Breast epithelium (tissue), 4 donors: ENCODE measurements at regions not wholly inside any gene's neighbourhood (a gene's known extent, or its start where the extent isn't known, plus 50 kb on each side); places are given as distances from the start of the nearest gene placed in this dataset.

Experiments used
- DNase-seq, 2 donors: peaks; one replicate each; pipeline ENCODE4 v3.0.0-alpha.2; 2019; ENCODE audit warnings: low spot score in 2 of 2
- H3K27ac ChIP-seq, 2 donors: fragments of 200-600 bp; sonication (generic) in 1 of 2; one replicate each; pipeline ENCODE4 v1.5.1; 2016 to 2019; ENCODE audit warnings: mild to moderate bottlenecking in 1 of 2
- H3K27me3 ChIP-seq, 2 donors: fragments of 200-600 bp; sonication (generic) in 1 of 2; one replicate each; pipeline versions ENCODE4 v1.5.1 to v1.6.0; 2017 to 2019; ENCODE audit warnings: control low read depth in 1 of 2, mild to moderate bottlenecking in 1 of 2
- H3K36me3 ChIP-seq: fragments of 200-600 bp; one replicate; pipeline ENCODE4 v1.5.1; 2019
- H3K4me1 ChIP-seq, 2 donors: fragments of 200-600 bp; sonication (generic); one replicate each; pipeline ENCODE4 v1.5.1; 2016 to 2019; ENCODE audit warnings: control low read depth in 1 of 2
- H3K4me3 ChIP-seq, 3 donors: fragments of 200-600 bp; sonication (generic); 1 replicate in 2 of 3; 2 replicates in 1 of 3; pipeline ENCODE4 v1.5.1; 2016 to 2019; ENCODE audit warnings: mild to moderate bottlenecking in 3 of 3, moderate library complexity in 2 of 3
- H3K9me3 ChIP-seq, 2 donors: fragments of 200-600 bp; sonication (generic) in 1 of 2; one replicate each; pipeline ENCODE4 v1.5.1; 2016 to 2019; ENCODE audit warnings: control low read depth in 1 of 2
- POLR2A ChIP-seq: fragments of 450-650 bp; IDR thresholded peaks from one replicate; pipeline ENCODE4 v1.6.1; 2016; ENCODE audit warnings: antibody characterized with exemption, mild to moderate bottlenecking, moderate library complexity
- POLR2AphosphoS5 ChIP-seq, 3 donors: sonication (generic); formaldehyde crosslinking; IDR thresholded peaks; one replicate each; pipeline ENCODE4 v1.6.1; 2017; ENCODE audit warnings: antibody characterized with exemption in 3 of 3
- intact Hi-C: fragments of 100-400 bp; cut with DNase I; formaldehyde crosslinking; loops from one replicate; pipeline ENCODE4 v1.15.1; 2023; ENCODE audit warnings: low total_unique reads
- TF ChIP-seq, protein P1 (sequence below), 3 donors: fragments of 450-650 bp; IDR thresholded peaks; one replicate each; pipeline ENCODE4 v1.5.1; 2016 to 2017; ENCODE audit warnings: antibody characterized with exemption in 3 of 3, mild to moderate bottlenecking in 3 of 3, moderate library complexity in 3 of 3

DNA sequence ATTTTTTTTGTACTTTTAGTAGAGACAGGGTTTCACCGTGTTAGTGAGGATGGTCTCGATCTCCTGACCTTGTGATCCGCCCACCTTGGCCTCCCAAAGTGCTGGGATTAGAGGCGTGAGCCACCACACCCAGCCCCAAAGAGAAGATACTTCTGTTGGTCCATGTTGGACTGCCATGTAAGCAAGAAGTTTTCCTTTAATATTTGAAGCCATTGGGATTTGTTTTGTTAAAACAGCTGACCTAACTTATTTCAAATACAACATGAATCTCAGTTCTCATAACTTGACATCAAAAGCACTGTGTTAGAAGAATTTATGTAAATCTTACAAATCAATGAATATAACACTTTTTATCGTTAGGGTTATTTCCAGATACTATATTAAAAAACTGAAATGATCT, 302.4 kb downstream of the SDHAF3 start:
- H3K27ac ChIP-seq, result no peak overlapping the region
- TF ChIP-seq POLR2A, result no peak
- TF ChIP-seq, protein P1, sequence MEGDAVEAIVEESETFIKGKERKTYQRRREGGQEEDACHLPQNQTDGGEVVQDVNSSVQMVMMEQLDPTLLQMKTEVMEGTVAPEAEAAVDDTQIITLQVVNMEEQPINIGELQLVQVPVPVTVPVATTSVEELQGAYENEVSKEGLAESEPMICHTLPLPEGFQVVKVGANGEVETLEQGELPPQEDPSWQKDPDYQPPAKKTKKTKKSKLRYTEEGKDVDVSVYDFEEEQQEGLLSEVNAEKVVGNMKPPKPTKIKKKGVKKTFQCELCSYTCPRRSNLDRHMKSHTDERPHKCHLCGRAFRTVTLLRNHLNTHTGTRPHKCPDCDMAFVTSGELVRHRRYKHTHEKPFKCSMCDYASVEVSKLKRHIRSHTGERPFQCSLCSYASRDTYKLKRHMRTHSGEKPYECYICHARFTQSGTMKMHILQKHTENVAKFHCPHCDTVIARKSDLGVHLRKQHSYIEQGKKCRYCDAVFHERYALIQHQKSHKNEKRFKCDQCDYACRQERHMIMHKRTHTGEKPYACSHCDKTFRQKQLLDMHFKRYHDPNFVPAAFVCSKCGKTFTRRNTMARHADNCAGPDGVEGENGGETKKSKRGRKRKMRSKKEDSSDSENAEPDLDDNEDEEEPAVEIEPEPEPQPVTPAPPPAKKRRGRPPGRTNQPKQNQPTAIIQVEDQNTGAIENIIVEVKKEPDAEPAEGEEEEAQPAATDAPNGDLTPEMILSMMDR (IDR thresholded peaks at IDR 0.05), result no peak
- no peak for TF ChIP-seq POLR2AphosphoS5 (IDR thresholded peaks at IDR 0.05)
- H3K4me1 ChIP-seq, result no peaks in the 10 kb centered on the region
- H3K27me3 ChIP-seq, result no peaks in the 10 kb centered on the region
- no peak for DNase-seq
- no peak overlapping the region for H3K4me3 ChIP-seq
- no peaks in the 10 kb centered on the region for H3K36me3 ChIP-seq
- intact Hi-C loops, result no loop called here
- H3K9me3 ChIP-seq, result no peaks in the 10 kb centered on the region

DNA sequence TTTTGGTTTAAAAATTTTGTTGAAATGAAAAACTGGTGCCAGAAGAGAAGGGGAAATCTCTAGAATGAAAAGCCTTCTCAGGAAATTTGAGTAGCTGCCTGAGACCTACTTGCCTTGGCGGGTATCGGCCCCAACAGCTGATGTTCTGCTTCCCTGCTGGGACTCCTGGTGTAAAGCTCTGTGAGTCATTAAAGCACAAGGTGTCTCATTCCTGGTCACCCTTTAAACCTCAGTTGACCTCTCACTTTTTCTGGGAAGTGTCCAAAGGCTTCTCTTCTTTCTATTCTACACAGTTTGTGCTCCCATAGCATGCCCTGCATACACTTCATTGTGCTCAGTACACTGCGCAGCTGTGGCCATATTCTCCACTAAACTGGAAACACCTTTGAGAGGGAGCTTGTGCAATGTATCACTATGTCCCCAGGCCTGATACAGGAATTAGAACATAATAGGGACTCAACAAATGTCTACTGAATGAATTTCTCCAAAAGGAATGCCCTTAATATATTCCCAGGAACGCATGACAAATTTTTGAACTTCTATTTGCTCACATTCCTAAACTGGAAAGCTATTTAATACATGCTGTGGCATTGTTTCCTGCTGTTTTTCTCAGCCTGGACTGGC, 303.9 kb downstream of the SDHAF3 start:
- H3K4me1 ChIP-seq, result no peaks in the 10 kb centered on the region
- no peak for DNase-seq
- H3K4me3 ChIP-seq, result no peak overlapping the region
- no peaks in the 10 kb centered on the region for H3K9me3 ChIP-seq
- TF ChIP-seq POLR2AphosphoS5 (IDR thresholded peaks at IDR 0.05), result no peak
- no peak for TF ChIP-seq POLR2A
- TF ChIP-seq, protein P1 (IDR thresholded peaks at IDR 0.05), result no peak
- H3K27ac ChIP-seq, result no peak overlapping the region
- no peaks in the 10 kb centered on the region for H3K36me3 ChIP-seq
- intact Hi-C loops, result no loop called here
- H3K27me3 ChIP-seq, result no peaks in the 10 kb centered on the region

DNA sequence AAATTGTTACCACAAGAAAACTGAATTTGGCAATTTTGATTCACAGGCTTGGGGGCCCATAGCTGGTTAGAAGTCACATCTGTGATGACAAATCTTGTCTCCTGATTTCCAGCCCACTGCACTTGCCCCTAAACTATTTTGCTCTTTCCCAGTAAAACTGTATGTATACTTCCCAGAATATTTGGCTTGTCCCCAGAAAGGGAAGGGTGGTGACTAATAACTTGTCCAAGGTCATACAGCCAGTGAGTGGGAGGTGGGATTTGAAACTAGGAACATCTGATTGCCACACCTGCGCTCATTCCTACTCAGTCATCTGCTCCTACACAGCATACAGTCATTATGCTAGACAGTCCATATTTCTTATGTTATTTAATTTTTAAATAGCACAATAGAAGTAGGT, 304.5 kb downstream of the SDHAF3 start:
- TF ChIP-seq POLR2A, result no peak
- no peak for TF ChIP-seq POLR2AphosphoS5 (IDR thresholded peaks at IDR 0.05)
- TF ChIP-seq, protein P1 (IDR thresholded peaks at IDR 0.05), result no peak
- H3K9me3 ChIP-seq, result no peaks in the 10 kb centered on the region
- no peak overlapping the region for H3K4me3 ChIP-seq
- no peaks in the 10 kb centered on the region for H3K27me3 ChIP-seq
- no peak overlapping the region for H3K27ac ChIP-seq
- no peak for DNase-seq
- no peaks in the 10 kb centered on the region for H3K4me1 ChIP-seq
- H3K36me3 ChIP-seq, result no peaks in the 10 kb centered on the region
- intact Hi-C loops, result no loop called here

DNA sequence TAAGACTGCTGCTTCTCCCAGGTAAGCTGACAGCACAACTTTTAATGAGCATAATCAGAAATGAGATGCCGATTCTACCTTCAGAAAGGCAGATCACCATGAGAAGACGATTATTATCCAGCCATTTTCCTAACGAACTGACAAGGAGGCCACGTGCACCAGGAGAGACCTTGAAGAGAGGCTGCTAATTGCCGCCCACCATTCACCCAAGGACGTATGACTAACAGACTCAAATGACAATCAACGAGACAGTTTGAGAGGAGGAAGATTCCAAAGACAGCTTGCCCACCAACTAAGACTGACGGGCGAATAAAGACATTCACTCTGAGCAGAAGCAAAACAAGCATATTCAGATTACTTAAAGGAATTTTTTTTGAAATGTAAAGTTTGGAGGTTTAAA, 301.9 kb upstream of the TAC1 start:
- no peak overlapping the region for H3K4me3 ChIP-seq
- H3K27me3 ChIP-seq, result no peaks in the 10 kb centered on the region
- TF ChIP-seq POLR2AphosphoS5 (IDR thresholded peaks at IDR 0.05) (no peak), POLR2A (no peak)
- TF ChIP-seq, protein P1 (IDR thresholded peaks at IDR 0.05), result no peak

DNA sequence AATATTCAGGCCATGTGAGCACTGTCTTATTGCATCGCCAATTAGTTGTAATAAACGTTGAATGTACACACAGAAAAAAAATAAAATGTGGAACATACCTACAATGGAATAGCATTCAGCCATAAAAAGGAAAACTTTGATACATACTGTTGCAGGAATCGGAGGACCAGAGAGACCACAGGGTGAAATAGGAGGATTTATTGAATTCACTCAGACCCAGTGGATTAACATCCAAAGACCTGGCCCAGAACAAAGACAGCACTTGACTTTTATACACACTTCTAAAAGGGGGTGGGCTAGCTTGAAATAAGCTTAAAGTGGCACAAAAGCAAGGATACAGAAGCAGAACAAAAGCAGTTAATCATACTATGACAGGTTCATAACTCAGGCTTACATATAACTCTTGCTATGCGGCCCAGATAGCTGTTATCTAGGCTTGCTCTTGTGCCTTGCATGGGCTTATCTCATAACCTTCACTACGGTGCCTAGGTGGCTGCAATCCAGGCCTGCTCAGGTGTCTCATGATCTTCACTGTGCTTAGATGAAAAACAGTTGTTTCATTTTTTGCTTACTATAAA, 292.2 kb upstream of the TAC1 start:
- intact Hi-C loops, result no loop called here
- DNase-seq, result no peak
- Histone ChIP-seq H3K27me3 (no peaks in the 10 kb centered on the region), H3K4me3 (no peak overlapping the region), H3K9me3 (peaks cover 17 to 23% of the 10 kb centered on the region in 2 donors), H3K27ac (no peak overlapping the region), H3K36me3 (no peaks in the 10 kb centered on the region), H3K4me1 (no peaks in the 10 kb centered on the region)
- TF ChIP-seq POLR2AphosphoS5 (IDR thresholded peaks at IDR 0.05) (no peak), POLR2A (no peak)
- TF ChIP-seq, protein P1 (IDR thresholded peaks at IDR 0.05), result no peak

More for the DNA sequence above, 301.9 kb upstream of the TAC1 start:
- no peaks in the 10 kb centered on the region for H3K36me3 ChIP-seq
- DNase-seq, result no peak
- intact Hi-C loops, result no loop called here
- H3K27ac ChIP-seq, result no peak overlapping the region
- no peaks in the 10 kb centered on the region for H3K9me3 ChIP-seq
- H3K4me1 ChIP-seq, result no peaks in the 10 kb centered on the region
